Astrocyte (in vitro differentiated cells and primary cell): ENCODE measurements at regions not wholly inside any gene's neighbourhood (a gene's known extent, or its start where the extent isn't known, plus 50 kb on each side); places are given as distances from the start of the nearest gene placed in this dataset.

Source experiments
- DNase-seq: peaks from one replicate; pipeline ENCODE4 v3.0.0-alpha.2; 2010; ENCODE audit warnings: low read depth
- FAIRE-seq: peaks from 2 replicates; lab custom pipeline; 2011; peaks lifted over from hg19 to GRCh38; lab: Jason Lieb, UNC
- H2AFZ ChIP-seq: 2 replicates; pipeline ENCODE4 v1.6.0; 2012; ENCODE audit warnings: low read depth, low read length, inconsistent platforms
- H3K27ac ChIP-seq: 2 replicates; pipeline ENCODE4 v1.5.1; 2011; ENCODE audit warnings: low read depth, low read length, inconsistent platforms
- H3K27me3 ChIP-seq: 2 replicates; pipeline ENCODE4 v1.6.0; 2011; ENCODE audit warnings: low read length, inconsistent platforms; ENCODE audit not compliant: insufficient read depth
- H3K36me3 ChIP-seq: 2 replicates; pipeline ENCODE4 v1.5.1; 2011; ENCODE audit warnings: low read length, inconsistent platforms; ENCODE audit not compliant: insufficient read depth
- H3K4me1 ChIP-seq: 2 replicates; pipeline ENCODE4 v1.5.1; 2011; ENCODE audit warnings: low read length, inconsistent platforms; ENCODE audit not compliant: insufficient read depth
- H3K4me2 ChIP-seq: 2 replicates; pipeline ENCODE4 v1.6.0; 2012; ENCODE audit warnings: low read length, inconsistent platforms
- H3K4me3 ChIP-seq: 2 replicates; pipeline ENCODE4 v1.5.1; 2011; ENCODE audit warnings: low read depth, mild to moderate bottlenecking, low read length, inconsistent platforms; ENCODE audit not compliant: insufficient read depth
- H3K79me2 ChIP-seq: 2 replicates; pipeline ENCODE4 v1.6.0; 2012; ENCODE audit warnings: mild to moderate bottlenecking, low read length, inconsistent platforms; ENCODE audit not compliant: insufficient read depth
- H3K9ac ChIP-seq: 2 replicates; pipeline ENCODE4 v1.6.0; 2012; ENCODE audit warnings: mild to moderate bottlenecking, low read length, inconsistent platforms
- H3K9me3 ChIP-seq: 2 replicates; pipeline ENCODE4 v1.5.1; 2012; ENCODE audit warnings: low read depth, mild to moderate bottlenecking, low read length, inconsistent platforms; ENCODE audit not compliant: insufficient read depth
- H4K20me1 ChIP-seq: 2 replicates; pipeline ENCODE4 v1.6.0; 2012; ENCODE audit warnings: low read length, inconsistent platforms; ENCODE audit not compliant: insufficient read depth
- H3K27ac Mint-ChIP-seq: one replicate; pipeline ENCODE4 v1.8.0; 2021; ENCODE audit warnings: mild to moderate bottlenecking, mixed read lengths; ENCODE audit not compliant: unreplicated experiment
- H3K27me3 Mint-ChIP-seq: one replicate; pipeline ENCODE4 v1.8.0; 2021; ENCODE audit warnings: low read depth, mixed read lengths; ENCODE audit not compliant: unreplicated experiment
- H3K36me3 Mint-ChIP-seq: one replicate; pipeline ENCODE4 v1.8.0; 2021; ENCODE audit warnings: low read depth, mixed read lengths; ENCODE audit not compliant: unreplicated experiment
- H3K4me1 Mint-ChIP-seq: one replicate; pipeline ENCODE4 v1.8.0; 2021; ENCODE audit warnings: low read depth, mixed read lengths; ENCODE audit not compliant: unreplicated experiment
- H3K4me3 Mint-ChIP-seq: one replicate; pipeline ENCODE4 v1.8.0; 2021; ENCODE audit warnings: mild to moderate bottlenecking, moderate library complexity, mixed read lengths; ENCODE audit not compliant: unreplicated experiment
- H3K9me3 Mint-ChIP-seq: one replicate; pipeline ENCODE4 v1.8.0; 2021; ENCODE audit warnings: mild to moderate bottlenecking, mixed read lengths; ENCODE audit not compliant: unreplicated experiment
- CTCF ChIP-seq: IDR thresholded peaks from 2 replicates; pipeline ENCODE4 v1.5.1; 2011; ENCODE audit warnings: low read depth, mild to moderate bottlenecking, inconsistent platforms, low read length, moderate library complexity; ENCODE audit not compliant: insufficient read depth
- EZH2 ChIP-seq: IDR thresholded peaks from 2 replicates; pipeline ENCODE4 v1.6.1; 2012; ENCODE audit warnings: mild to moderate bottlenecking, low read length, inconsistent platforms; ENCODE audit not compliant: insufficient read depth

GRCh38 chr16:73384506-73385089, 336.7 kb upstream of the ZFHX3 start:
- no peaks in the 10 kb centered on the region for H3K36me3 Mint-ChIP-seq

GRCh38 chr16:73383988-73384365, 336.0 kb upstream of the ZFHX3 start:
- no peak for FAIRE-seq

More at GRCh38 chr16:73384506-73385089, 336.7 kb upstream of the ZFHX3 start:
- H3K27me3 ChIP-seq: no peaks in the 10 kb centered on the region
- H3K4me3 ChIP-seq: no peak overlapping the region
- DNase-seq (no peak), FAIRE-seq (no peak)
- Mint-ChIP-seq H3K27me3 (peaks cover 6% of the 10 kb centered on the region), H3K4me3 (no peak overlapping the region), H3K27ac (no peak overlapping the region), H3K9me3 (no peaks in the 10 kb centered on the region), H3K4me1 (peaks cover 15% of the 10 kb centered on the region)
- H4K20me1 ChIP-seq: no peaks in the 10 kb centered on the region
- no peaks in the 10 kb centered on the region for H3K79me2 ChIP-seq
- no peaks in the 10 kb centered on the region for H3K9me3 ChIP-seq
- H3K4me1 ChIP-seq: no peaks in the 10 kb centered on the region
- H3K36me3 ChIP-seq: no peaks in the 10 kb centered on the region
- no peak overlapping the region for H3K27ac ChIP-seq
- H3K4me2 ChIP-seq: no peak overlapping the region
- H3K9ac ChIP-seq: no peak overlapping the region
- no peak overlapping the region for H2AFZ ChIP-seq
- TF ChIP-seq CTCF (no peak), EZH2 (no peak)

More at GRCh38 chr16:73383988-73384365, 336.0 kb upstream of the ZFHX3 start:
- peak overlapping the region; percentile 52 for H2AFZ ChIP-seq
- no peaks in the 10 kb centered on the region for H3K36me3 Mint-ChIP-seq
- no peak overlapping the region for H3K4me3 ChIP-seq
- H4K20me1 ChIP-seq: no peaks in the 10 kb centered on the region
- H3K27me3 Mint-ChIP-seq: peaks cover 6% of the 10 kb centered on the region
- H3K27me3 ChIP-seq: no peaks in the 10 kb centered on the region
- H3K9me3 ChIP-seq: no peaks in the 10 kb centered on the region
- peaks cover 15% of the 10 kb centered on the region for H3K4me1 Mint-ChIP-seq
- H3K9ac ChIP-seq: no peak overlapping the region
- no peaks in the 10 kb centered on the region for H3K36me3 ChIP-seq
- no peak overlapping the region for H3K27ac Mint-ChIP-seq
- H3K79me2 ChIP-seq: no peaks in the 10 kb centered on the region
- H3K27ac ChIP-seq: no peak overlapping the region
- no peak overlapping the region for H3K4me3 Mint-ChIP-seq
- H3K4me1 ChIP-seq: no peaks in the 10 kb centered on the region
- H3K4me2 ChIP-seq: no peak overlapping the region
- H3K9me3 Mint-ChIP-seq: no peaks in the 10 kb centered on the region
- DNase-seq: no peak
- TF ChIP-seq EZH2 (no peak), CTCF (no peak)
